ENCODE measurements at regions not wholly inside any gene's neighbourhood (a gene's known extent, or its start where the extent isn't known, plus 50 kb on each side); places are given as distances from the start of the nearest gene placed in this dataset.

- no peak for FAIRE-seq
These were observed 449.1 kb downstream of the XPNPEP1 start for GRCh38 chr10:109474261-109474660.

- FAIRE-seq, result no peak
These were observed 455.8 kb downstream of the XPNPEP1 start for GRCh38 chr10:109467551-109467950.

- no peak for FAIRE-seq
These were observed 458.4 kb downstream of the XPNPEP1 start for GRCh38 chr10:109464949-109465348.

- FAIRE-seq, result no peak
These were observed 466.0 kb downstream of the XPNPEP1 start for GRCh38 chr10:109457302-109457638.

GRCh38 chr10:109456566-109457301 lies 466.6 kb downstream of the XPNPEP1 start:
- no peak for FAIRE-seq

GRCh38 chr10:109454691-109455090 lies 468.6 kb downstream of the XPNPEP1 start:
- FAIRE-seq, result no peak

- FAIRE-seq, result no peak
These were observed 471.4 kb downstream of the XPNPEP1 start for GRCh38 chr10:109451879-109452278.

GRCh38 chr10:109450702-109451101 lies 472.6 kb downstream of the XPNPEP1 start:
- no peak for FAIRE-seq

GRCh38 chr10:109433434-109433833 lies 489.9 kb downstream of the XPNPEP1 start:
- no peak for FAIRE-seq

- no peak for FAIRE-seq
These were observed 491.0 kb downstream of the XPNPEP1 start for GRCh38 chr10:109432281-109432680.

- no peak for FAIRE-seq
These were observed 492.5 kb downstream of the XPNPEP1 start for GRCh38 chr10:109430799-109431198.

- no peak for FAIRE-seq
These were observed 493.1 kb downstream of the XPNPEP1 start for GRCh38 chr10:109430043-109430760.

GRCh38 chr10:109428775-109429491 lies 494.4 kb downstream of the XPNPEP1 start:
- no peak for FAIRE-seq

GRCh38 chr10:109427411-109427810 lies 495.9 kb downstream of the XPNPEP1 start:
- no peak for FAIRE-seq

GRCh38 chr10:109426987-109427386 lies 496.3 kb downstream of the XPNPEP1 start:
- FAIRE-seq, result no peak

GRCh38 chr10:109418795-109419194 lies 504.5 kb downstream of the XPNPEP1 start:
- no peak for FAIRE-seq

- FAIRE-seq, result no peak
These were observed 505.5 kb downstream of the XPNPEP1 start for GRCh38 chr10:109417803-109418202.

GRCh38 chr10:109412353-109412752 lies 511.0 kb downstream of the XPNPEP1 start:
- no peak for FAIRE-seq

- FAIRE-seq, result no peak
These were observed 511.4 kb downstream of the XPNPEP1 start for GRCh38 chr10:109411917-109412316.

- FAIRE-seq, result no peak
These were observed 518.0 kb downstream of the XPNPEP1 start for GRCh38 chr10:109405338-109405737.

- no peak for FAIRE-seq
These were observed 519.8 kb downstream of the XPNPEP1 start for GRCh38 chr10:109403551-109403950.

GRCh38 chr10:109393425-109393824 lies 529.9 kb downstream of the XPNPEP1 start:
- no peak for FAIRE-seq

- no peak for FAIRE-seq
These were observed 536.4 kb downstream of the XPNPEP1 start for GRCh38 chr10:109386921-109387320.

- no peak for FAIRE-seq
These were observed 537.2 kb downstream of the XPNPEP1 start for GRCh38 chr10:109386101-109386500.
